ENCODE measurements at regions not wholly inside any gene's neighbourhood (a gene's known extent, or its start where the extent isn't known, plus 50 kb on each side); places are given as distances from the start of the nearest gene placed in this dataset.
"Not testable (repeated sequence)": the region's sequence is repeated elsewhere in the genome, so short reads cannot be mapped to it uniquely, and the experiment has no call there.

DNA sequence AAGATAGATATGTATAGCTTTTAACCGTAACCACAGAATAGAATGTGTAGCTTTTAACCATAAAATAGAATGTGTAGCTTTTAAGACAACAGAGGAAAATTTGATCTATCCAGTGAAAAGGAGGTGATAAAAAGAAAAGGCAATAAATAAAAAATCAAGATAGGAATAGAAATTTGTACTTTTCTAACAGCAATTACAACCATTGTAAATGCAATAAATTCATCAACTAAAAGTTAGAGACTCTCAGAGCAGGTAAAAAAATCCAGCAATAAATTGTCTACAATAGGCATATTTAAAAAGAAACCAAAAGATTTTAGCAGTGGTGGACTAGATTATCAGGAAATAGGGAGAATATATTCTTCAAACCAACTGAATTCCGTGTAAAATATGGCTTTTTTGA is 63.8 kb upstream of the ABHD2 start:
- no peak for DNase-seq (ENCODE audit: low read depth in 1 of 2, low spot score in 1 of 2)

DNA sequence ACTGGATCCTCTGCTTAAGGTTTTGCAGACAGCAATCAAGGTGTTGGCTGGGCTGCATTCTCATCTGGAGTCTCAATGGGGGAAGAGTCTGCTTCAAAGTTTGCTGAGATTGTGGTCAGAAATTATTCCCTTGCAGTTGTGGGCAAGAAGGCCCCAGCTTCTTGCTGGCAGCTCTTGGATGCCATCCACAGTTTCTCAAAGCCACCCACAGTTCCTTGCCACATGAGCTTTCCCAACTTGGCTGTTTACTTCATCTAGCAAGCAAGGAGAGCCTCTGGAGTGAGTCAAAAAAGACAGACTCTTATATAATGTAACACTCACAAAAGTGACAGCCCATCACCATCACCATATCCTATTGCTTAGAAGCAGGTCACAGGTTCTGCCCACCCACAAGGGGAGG is 62.1 kb upstream of the ABHD2 start:
- no peak for DNase-seq (ENCODE audit: low read depth in 1 of 2, low spot score in 1 of 2)

DNA sequence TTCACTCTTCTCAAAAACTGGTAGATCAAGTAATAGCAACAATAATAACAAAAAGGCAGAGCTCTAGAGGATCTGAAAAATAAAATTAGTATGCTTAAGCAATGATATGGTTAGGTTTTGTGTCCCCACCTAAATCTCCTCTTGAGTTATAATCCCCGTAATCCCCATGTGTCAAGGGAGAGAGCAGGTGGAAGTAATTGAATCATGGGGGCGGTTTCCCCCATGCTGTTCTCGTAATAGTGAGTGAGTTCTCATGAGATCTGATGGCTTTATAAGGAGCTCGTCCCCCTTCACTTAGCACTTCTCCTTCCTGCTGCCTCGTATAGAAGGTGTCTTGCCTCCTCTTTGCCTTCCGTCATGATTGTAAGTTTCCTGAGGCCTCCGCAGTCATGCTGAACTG is 60.2 kb upstream of the ABHD2 start:
- no peak for DNase-seq (ENCODE audit: low read depth in 1 of 2, low spot score in 1 of 2)

DNA sequence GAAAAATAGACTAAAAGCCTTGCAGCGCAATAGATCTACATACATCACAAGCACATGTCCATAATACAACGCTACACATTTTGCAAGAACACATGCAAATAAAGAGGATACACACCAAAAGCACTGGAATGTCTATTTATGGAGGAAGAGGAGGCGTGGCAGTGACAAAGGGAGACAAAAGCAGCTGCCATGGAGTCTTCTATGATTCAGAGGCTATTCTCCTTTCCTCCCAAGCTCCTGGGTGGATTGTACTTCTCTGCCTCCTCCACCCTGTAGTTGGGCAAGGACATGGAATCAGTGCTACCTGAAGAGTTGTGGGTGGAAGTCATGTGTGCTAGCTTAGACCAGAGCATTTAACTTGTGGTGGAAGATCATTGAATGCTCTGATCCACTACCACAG is 57.9 kb upstream of the ABHD2 start:
- DNase-seq (ENCODE audit: low read depth in 1 of 2, low spot score in 1 of 2), result no peak

DNA sequence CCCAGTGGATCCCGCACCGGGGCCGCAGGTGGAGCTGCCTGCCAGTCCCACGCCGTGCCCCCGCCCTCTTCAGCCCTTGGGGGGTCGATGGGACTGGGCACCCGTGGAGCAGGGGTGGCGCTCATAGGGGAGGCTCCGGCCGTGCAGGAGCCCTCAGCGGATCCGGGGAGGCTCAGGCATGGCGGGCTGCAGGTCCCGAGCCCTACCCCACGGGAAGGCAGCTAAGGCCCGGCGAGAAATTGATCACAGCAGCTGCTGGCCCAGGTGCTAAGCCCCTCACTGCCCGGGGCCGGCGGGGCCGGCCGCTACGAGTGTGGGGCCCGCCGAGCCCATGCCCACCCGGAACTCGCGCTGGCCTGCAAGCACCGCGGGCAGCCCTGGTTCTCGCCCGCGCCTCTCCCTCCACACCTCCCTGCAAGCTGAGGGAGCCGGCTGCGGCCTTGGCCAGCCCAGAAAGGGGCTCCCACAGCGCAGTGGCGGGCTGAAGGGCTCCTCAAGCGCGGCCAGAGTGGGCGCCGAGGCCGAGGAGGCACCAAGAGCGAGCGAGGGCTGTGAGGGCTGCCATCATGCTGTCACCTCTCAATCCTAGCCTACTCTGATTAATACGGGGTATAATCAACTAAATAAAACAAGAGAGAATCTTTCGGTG is 56.5 kb upstream of the ABHD2 start:
- not testable (repeated sequence) for DNase-seq (ENCODE audit: low read depth in 1 of 2, low spot score in 1 of 2)

DNA sequence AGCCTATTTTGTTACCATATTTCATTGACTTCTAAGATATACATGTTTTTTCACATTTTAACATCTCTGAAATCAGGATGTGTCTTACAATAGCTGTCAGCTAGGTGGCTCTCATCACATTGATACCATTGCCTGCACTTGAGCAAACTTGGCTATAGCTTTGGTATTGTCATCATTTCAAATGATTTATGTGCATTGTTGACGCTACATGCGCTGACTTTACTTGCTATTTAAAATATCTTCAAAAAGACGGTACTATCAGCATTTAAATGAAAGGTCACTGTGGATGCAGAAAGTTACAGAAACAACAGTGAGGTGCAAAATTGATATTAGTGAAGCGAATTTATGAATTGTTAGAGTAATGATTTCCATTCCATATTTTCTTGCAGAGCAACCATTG is 54.0 kb upstream of the ABHD2 start:
- DNase-seq (ENCODE audit: low read depth in 1 of 2, low spot score in 1 of 2), result no peak

DNA sequence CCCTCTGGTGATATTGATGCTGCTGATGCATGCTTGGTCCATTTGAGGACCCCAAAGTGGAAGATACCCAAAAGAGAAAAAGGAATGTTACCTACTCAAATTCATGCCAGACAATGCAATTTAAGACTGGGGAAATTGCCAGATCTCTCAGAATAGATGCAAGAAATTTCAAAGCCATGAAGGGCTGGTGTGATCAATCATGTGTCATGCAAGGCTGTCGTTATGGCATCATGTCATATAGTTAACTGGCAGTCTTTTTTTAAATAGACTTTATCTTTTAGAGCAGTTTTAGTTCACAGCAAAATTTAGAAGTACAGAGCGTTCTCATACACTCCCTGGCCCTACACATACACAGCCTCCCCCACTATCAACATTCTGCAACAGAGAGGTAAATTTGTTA is 53.1 kb upstream of the ABHD2 start:
- DNase-seq (ENCODE audit: low read depth in 1 of 2, low spot score in 1 of 2), result no peak

DNA sequence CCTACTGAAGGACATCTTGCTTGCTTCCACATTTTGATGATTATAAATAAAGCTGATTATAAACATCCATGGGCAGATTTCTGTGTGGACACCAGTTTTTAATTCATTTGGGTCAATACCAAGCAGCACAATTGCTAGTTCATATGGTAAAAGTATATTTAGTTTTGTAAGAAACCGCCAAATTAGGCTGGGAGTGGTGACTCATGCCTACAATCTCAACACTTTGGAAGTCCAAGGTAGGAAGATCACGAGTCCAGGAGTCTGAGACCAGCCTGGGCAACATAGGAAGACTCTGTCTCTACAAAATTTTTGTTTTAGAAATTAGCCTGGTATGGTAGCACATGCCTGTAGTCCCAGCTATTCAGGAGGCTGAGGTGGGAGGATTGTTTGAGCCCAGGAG is 52.6 kb upstream of the ABHD2 start:
- DNase-seq (ENCODE audit: low read depth in 1 of 2, low spot score in 1 of 2), result no peak

DNA sequence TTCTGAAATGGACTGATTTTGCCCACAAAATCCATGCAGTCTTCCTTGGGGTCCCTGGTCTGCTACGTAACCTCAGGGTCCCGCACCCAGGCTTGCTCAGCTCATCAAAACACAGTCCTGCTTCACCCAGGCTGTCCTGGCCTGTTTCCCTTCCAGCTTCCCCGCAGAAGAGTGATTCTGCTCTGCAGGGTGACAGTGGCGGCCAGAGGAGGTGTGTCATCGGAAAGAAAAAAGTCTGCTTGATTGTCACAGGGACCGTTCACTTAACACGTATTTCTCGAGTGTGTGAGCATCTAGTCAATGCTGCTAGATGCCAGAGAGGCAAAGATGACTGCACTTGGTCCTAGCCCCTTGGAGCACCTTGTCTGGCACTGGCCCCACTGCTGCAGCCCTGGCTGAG is 50.1 kb upstream of the ABHD2 start:
- DNase-seq (ENCODE audit: low read depth in 1 of 2, low spot score in 1 of 2), result no peak
